ENCODE measurements at regions not wholly inside any gene's neighbourhood (a gene's known extent, or its start where the extent isn't known, plus 50 kb on each side); places are given as distances from the start of the nearest gene placed in this dataset.

DNA sequence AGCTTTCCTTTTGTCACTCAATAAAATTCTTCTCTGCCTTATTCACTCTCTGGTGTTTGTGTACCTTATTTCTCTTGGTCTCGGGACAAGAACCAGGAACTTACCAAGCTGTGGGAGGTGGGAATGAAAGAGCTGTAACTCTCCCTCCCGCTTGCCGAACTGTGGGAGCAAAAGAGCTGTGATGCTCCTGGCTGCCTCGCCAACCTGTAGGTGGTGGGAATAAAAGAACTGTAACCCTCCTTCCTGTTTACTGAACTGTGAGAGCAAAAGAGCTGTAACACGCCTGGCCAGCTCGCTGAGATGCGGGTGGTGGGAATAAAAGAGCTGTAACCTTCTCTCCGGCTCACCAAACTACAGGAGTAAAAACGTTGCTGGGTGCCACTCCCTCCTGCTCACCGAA is 314.1 kb upstream of the LRIG3 start:
- TF ChIP-seq CTCF (IDR thresholded peaks at IDR 0.05; ENCODE audit: low read length), result no peak
- TF ChIP-seq EZH2 (IDR thresholded peaks at IDR 0.05; ENCODE audit: borderline replicate concordance, low read length), result no peak

Measured in OCI-LY1 (cell line).